Epithelial cell of proximal tubule (primary cell): ENCODE measurements at regions not wholly inside any gene's neighbourhood (a gene's known extent, or its start where the extent isn't known, plus 50 kb on each side); places are given as distances from the start of the nearest gene placed in this dataset.

ENCODE experiments used
- DNase-seq: peaks from one replicate; pipeline ENCODE4 v3.0.0-alpha.2; 2011; ENCODE audit warnings: low read depth
- H3K4me3 ChIP-seq: 2 replicates; pipeline ENCODE4 v1.5.1; 2011; ENCODE audit warnings: low read depth, mild to moderate bottlenecking, low read length
- CTCF ChIP-seq: conservative IDR thresholded peaks from 2 replicates; pipeline ENCODE4 v1.5.1; 2012; ENCODE audit warnings: low read depth, mild to moderate bottlenecking, low read length

- no peak for TF ChIP-seq CTCF
- no peak overlapping the region for H3K4me3 ChIP-seq
Observed at GRCh38 chr11:104830508-104830907, 67.8 kb downstream of the CASP12 start.

GRCh38 chr11:104830080-104830479, 68.2 kb downstream of the CASP12 start:
- no peak for TF ChIP-seq CTCF
- DNase-seq: peak; percentile 26
- H3K4me3 ChIP-seq: no peak overlapping the region

More at GRCh38 chr11:104830508-104830907, 67.8 kb downstream of the CASP12 start:
- no peak for DNase-seq

- DNase-seq: no peak
- no peak for TF ChIP-seq CTCF
Observed at GRCh38 chr11:104826772-104827171, 71.5 kb downstream of the CASP12 start.

GRCh38 chr11:104823657-104824056, 74.6 kb downstream of the CASP12 start:
- no peak for DNase-seq
- TF ChIP-seq CTCF: no peak
- no peak overlapping the region for H3K4me3 ChIP-seq

More at GRCh38 chr11:104826772-104827171, 71.5 kb downstream of the CASP12 start:
- no peak overlapping the region for H3K4me3 ChIP-seq

GRCh38 chr11:104820431-104820830, 77.8 kb downstream of the CASP12 start:
- no peak for TF ChIP-seq CTCF
- no peak for DNase-seq
- no peak overlapping the region for H3K4me3 ChIP-seq

GRCh38 chr11:104819603-104820002, 78.7 kb downstream of the CASP12 start:
- no peak for DNase-seq
- no peak overlapping the region for H3K4me3 ChIP-seq
- TF ChIP-seq CTCF: no peak

GRCh38 chr11:104819107-104819506, 79.2 kb downstream of the CASP12 start:
- no peak for TF ChIP-seq CTCF
- H3K4me3 ChIP-seq: no peak overlapping the region
- DNase-seq: no peak
